GM12878 (cell line): ENCODE measurements at regions not wholly inside any gene's neighbourhood (a gene's known extent, or its start where the extent isn't known, plus 50 kb on each side); places are given as distances from the start of the nearest gene placed in this dataset.
A peak's percentile ranks its signal among the peaks of the same experiment; 100 is the strongest.

Experiments
- CHD4 ChIP-seq: fragments of 200-600 bp; sonication (generic); IDR thresholded peaks from 2 replicates; pipeline ENCODE4 v1.6.1; 2016; ENCODE audit warnings: mild to moderate bottlenecking
- FOXM1 ChIP-seq: IDR thresholded peaks from 2 replicates; pipeline ENCODE4 v1.6.1; 2012; ENCODE audit warnings: low read depth, mild to moderate bottlenecking, inconsistent platforms, low read length, moderate library complexity
- NR2C2 ChIP-seq: IDR thresholded peaks from 2 replicates; pipeline ENCODE4 v1.6.1; 2011; ENCODE audit warnings: borderline replicate concordance, low read depth; ENCODE audit not compliant: control insufficient read depth, insufficient read length
- POLR2A ChIP-seq: IDR thresholded peaks from 2 replicates; pipeline ENCODE4 v1.6.1; 2011; ENCODE audit warnings: low read depth, mild to moderate bottlenecking, low read length
- RAD51 ChIP-seq: fragments of 450-650 bp; IDR thresholded peaks from 2 replicates; pipeline ENCODE4 v1.6.1; 2016; ENCODE audit warnings: moderate library complexity, mild to moderate bottlenecking, inconsistent platforms
- TAF1 ChIP-seq: IDR thresholded peaks from 2 replicates; pipeline ENCODE4 v1.6.1; 2011; ENCODE audit warnings: mild to moderate bottlenecking, low read depth, low read length, borderline replicate concordance
- USF2 ChIP-seq: IDR thresholded peaks from 2 replicates; pipeline ENCODE4 v1.6.1; 2011; ENCODE audit warnings: low read depth, low read length, improper control_type of control experiment, borderline replicate concordance
- YBX1 ChIP-seq: fragments of 450-650 bp; IDR thresholded peaks from 2 replicates; pipeline ENCODE4 v1.6.1; 2016; ENCODE audit warnings: antibody characterized with exemption
- YY1 ChIP-seq: IDR thresholded peaks from 2 replicates; pipeline ENCODE4 v1.6.1; 2011; ENCODE audit warnings: low read depth, mild to moderate bottlenecking, low read length
- ZNF24 ChIP-seq: fragments of 450-650 bp; IDR thresholded peaks from 2 replicates; pipeline ENCODE4 v1.6.1; 2017; ENCODE audit warnings: antibody characterized with exemption, mild to moderate bottlenecking
- TF ChIP-seq, protein P1 (sequence below), 3 experiments: IDR thresholded peaks in 2 of 3; conservative IDR thresholded peaks in 1 of 3; 2 replicates each; pipeline ENCODE4 v1.5.1; 2011; ENCODE audit warnings: low read depth in 3 of 3, low read length in 3 of 3, mild to moderate bottlenecking in 3 of 3, control low read depth in 2 of 3, moderate library complexity in 2 of 3, inconsistent platforms in 1 of 3, mixed read lengths in 1 of 3; ENCODE audit not compliant: control insufficient read depth in 2 of 3, insufficient read depth in 1 of 3; ENCODE audit errors: extremely low read depth in 1 of 3

DNA sequence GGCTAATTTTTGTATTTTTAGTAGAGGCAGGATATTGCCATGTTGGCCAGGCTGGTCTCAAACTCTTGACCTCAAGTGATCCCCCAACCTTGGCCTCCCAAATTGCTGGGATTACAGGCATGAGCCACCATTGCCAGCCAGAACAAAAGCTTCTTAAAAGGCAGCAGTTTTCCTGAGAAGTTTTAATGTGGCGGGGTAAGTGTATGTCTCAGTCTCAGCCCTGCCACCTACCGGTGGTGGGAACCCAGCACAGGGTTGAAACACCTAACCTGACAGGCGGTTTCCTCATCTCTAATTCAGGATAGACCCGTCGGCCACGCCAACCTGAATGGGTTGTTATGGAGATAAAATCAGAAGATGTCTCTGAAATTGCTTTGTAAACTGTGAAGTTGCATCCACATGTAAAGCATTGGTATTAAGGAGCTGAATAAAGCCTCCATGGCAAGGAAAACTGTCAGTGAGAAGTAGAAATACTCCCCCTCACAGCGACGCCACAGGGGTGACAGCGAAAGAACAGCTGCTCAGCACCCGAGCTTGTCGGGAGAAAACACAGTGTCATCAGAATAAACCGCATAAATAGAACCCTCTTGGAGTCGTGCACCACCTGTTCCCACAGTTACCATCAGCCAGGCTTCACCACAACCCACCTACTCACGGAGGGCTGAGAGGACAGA is 165.9 kb upstream of the NCAM1 start:
- TF ChIP-seq ZNF24 (no peak), TAF1 (no peak), POLR2A (no peak), YY1 (peak; percentile 53; the same call in 1 of the 2 replicates), FOXM1 (no peak), RAD51 (no peak), NR2C2 (no peak), YBX1 (no peak), USF2 (no peak), CHD4 (no peak)
- TF ChIP-seq, protein P1, sequence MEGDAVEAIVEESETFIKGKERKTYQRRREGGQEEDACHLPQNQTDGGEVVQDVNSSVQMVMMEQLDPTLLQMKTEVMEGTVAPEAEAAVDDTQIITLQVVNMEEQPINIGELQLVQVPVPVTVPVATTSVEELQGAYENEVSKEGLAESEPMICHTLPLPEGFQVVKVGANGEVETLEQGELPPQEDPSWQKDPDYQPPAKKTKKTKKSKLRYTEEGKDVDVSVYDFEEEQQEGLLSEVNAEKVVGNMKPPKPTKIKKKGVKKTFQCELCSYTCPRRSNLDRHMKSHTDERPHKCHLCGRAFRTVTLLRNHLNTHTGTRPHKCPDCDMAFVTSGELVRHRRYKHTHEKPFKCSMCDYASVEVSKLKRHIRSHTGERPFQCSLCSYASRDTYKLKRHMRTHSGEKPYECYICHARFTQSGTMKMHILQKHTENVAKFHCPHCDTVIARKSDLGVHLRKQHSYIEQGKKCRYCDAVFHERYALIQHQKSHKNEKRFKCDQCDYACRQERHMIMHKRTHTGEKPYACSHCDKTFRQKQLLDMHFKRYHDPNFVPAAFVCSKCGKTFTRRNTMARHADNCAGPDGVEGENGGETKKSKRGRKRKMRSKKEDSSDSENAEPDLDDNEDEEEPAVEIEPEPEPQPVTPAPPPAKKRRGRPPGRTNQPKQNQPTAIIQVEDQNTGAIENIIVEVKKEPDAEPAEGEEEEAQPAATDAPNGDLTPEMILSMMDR (IDR thresholded peaks at IDR 0.05 in 2 of 3, conservative IDR thresholded peaks at IDR 0.05 in 1 of 3; ENCODE audit: control insufficient read depth in 2 of 3, extremely low read depth in 1 of 3, insufficient read depth in 1 of 3, low read depth in 3 of 3, low read length in 3 of 3), result peak; percentile 66 to 77 (median 77)
